ENCODE measurements at regions not wholly inside any gene's neighbourhood (a gene's known extent, or its start where the extent isn't known, plus 50 kb on each side); places are given as distances from the start of the nearest gene placed in this dataset.
"Not testable (repeated sequence)": the region's sequence is repeated elsewhere in the genome, so short reads cannot be mapped to it uniquely, and the experiment has no call there.

DNA sequence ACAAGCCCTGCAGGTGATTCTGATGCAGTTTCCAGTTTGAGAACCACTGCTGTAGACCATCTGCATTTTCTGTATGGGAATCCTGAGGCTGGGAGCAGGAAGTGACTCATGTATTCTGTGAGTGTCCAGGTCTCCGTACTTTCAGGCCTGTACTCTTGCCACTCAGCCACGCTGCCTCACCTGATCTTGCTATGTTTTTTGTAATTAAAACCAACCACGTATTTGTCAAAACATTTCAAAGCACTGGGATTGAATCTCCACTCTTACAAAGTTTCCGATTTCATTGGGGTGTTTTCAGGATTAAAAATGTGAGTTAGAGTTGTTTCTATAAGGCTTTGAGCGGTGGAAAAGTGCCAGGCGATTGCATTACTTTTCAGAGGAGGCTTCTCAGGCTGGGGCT lies 2907.5 kb downstream of the RPIA start:
- not testable (repeated sequence) for TF ChIP-seq POLR2A, POLR2AphosphoS5 (IDR thresholded peaks at IDR 0.05; ENCODE audit: low read depth, low read length)

Measured in GM12892 (cell line).